Psoas muscle (tissue), 7 donors: ENCODE measurements at regions not wholly inside any gene's neighbourhood (a gene's known extent, or its start where the extent isn't known, plus 50 kb on each side); places are given as distances from the start of the nearest gene placed in this dataset.
A peak's percentile ranks its signal among the peaks of the same experiment; 100 is the strongest.

Experiments
- ATAC-seq, 4 donors: fragments of 200-7000 bp; cut with Tn5 transposase; one replicate each; pipeline ENCODE4 v1.9.1; 2020; ENCODE audit warnings: moderate library complexity in 3 of 4, mild to moderate bottlenecking in 2 of 4
- DNase-seq, 2 donors: peaks; one replicate each; pipeline ENCODE4 v3.0.0-alpha.2; 2020
- H3K27ac ChIP-seq: fragments of 200-600 bp; one replicate; pipeline ENCODE4 v1.8.0; 2022
- H3K27me3 ChIP-seq, 3 donors: fragments of 200-600 bp in 1 of 3; one replicate each; pipeline versions ENCODE4 v1.6.1 to v1.8.0; 2013 to 2022; ENCODE audit warnings: low read length in 2 of 3, mild to moderate bottlenecking in 2 of 3, moderate library complexity in 1 of 3; ENCODE audit not compliant: insufficient read depth in 3 of 3
- H3K36me3 ChIP-seq, 2 donors: fragments of 200-600 bp in 1 of 2; one replicate each; pipeline versions ENCODE4 v1.6.1 to v1.8.0; 2013 to 2022; ENCODE audit warnings: low read depth in 1 of 2, mild to moderate bottlenecking in 1 of 2, moderate library complexity in 1 of 2; ENCODE audit not compliant: insufficient read depth in 1 of 2
- H3K4me1 ChIP-seq: fragments of 200-600 bp; one replicate; pipeline ENCODE4 v1.8.0; 2022
- H3K4me3 ChIP-seq: fragments of 200-600 bp; one replicate; pipeline ENCODE4 v1.8.0; 2022; ENCODE audit warnings: mild to moderate bottlenecking
- H3K9me3 ChIP-seq: fragments of 200-600 bp; one replicate; pipeline ENCODE4 v1.8.0; 2022
- CTCF ChIP-seq: fragments of 200-600 bp; IDR thresholded peaks from one replicate; pipeline ENCODE4 v1.8.0; 2022; ENCODE audit warnings: antibody characterized with exemption
- WGBS, 3 donors: extraction: QIAGEN DNeasy Blood & Tissue Kit; methylation state at CpG; one replicate each; pipeline versions ENCODE4 v1.1.6 to v1.1.7; 2013; 5-methylcytosine and 5-hydroxymethylcytosine counted together
- intact Hi-C, 2 donors: fragments of 100-400 bp; cut with DNase I; formaldehyde crosslinking; loops; one replicate each; pipeline versions ENCODE4 v1.11.0 to v1.14.2; 2022
- donor health status: healthy with polysubstance abuse.
- donor health status: DM: no; HTN: no; CAD: no; lungs with moderate emphysema.
- donor health status: Bipolar disorder and iron deficiency.
- donor health status: healthy.
- donor health status: DM: yes; HTN: yes; CAD: no.
- donor health status: DM: no; HTN: no; CAD: no.
- donor health status: DM: yes; HTN: yes; CAD: no.

GRCh38 chr11:26859416-26859815 is 134.5 kb upstream of the FIBIN start:
- H3K4me3 ChIP-seq: no peak overlapping the region
- H3K4me1 ChIP-seq: no peaks in the 10 kb centered on the region
- TF ChIP-seq CTCF: no peak
- DNase-seq (no peak), ATAC-seq (no peak)
- H3K27me3 ChIP-seq: no peaks in the 10 kb centered on the region
- H3K9me3 ChIP-seq: no peaks in the 10 kb centered on the region
- no peak overlapping the region for H3K27ac ChIP-seq
- 75% methylated on average over 3 of the region's 3 CpGs for WGBS, 3 donors
- H3K36me3 ChIP-seq: no peaks in the 10 kb centered on the region
- intact Hi-C loops: no loop called here

- no peak for TF ChIP-seq CTCF
- ATAC-seq (no peak), DNase-seq (no peak)
- Histone ChIP-seq H3K27ac (no peak overlapping the region), H3K36me3 (no peaks in the 10 kb centered on the region), H3K4me3 (no peak overlapping the region), H3K27me3 (no peaks in the 10 kb centered on the region), H3K9me3 (no peaks in the 10 kb centered on the region), H3K4me1 (no peaks in the 10 kb centered on the region)
- 76 to 79% (median 76%) methylated on average over 7 of the region's 7 CpGs for WGBS, 3 donors
- intact Hi-C loops: no loop called here
Observed at GRCh38 chr11:26860091-26860780, 133.7 kb upstream of the FIBIN start.

GRCh38 chr11:26860895-26861294 is 133.0 kb upstream of the FIBIN start:
- H3K27me3 ChIP-seq: no peaks in the 10 kb centered on the region
- 79 to 93% (median 88%) methylated on average over 1 of the region's 1 CpG for WGBS, 3 donors
- no peak for TF ChIP-seq CTCF
- H3K9me3 ChIP-seq: no peaks in the 10 kb centered on the region
- intact Hi-C loops: no loop called here
- no peaks in the 10 kb centered on the region for H3K36me3 ChIP-seq
- no peaks in the 10 kb centered on the region for H3K4me1 ChIP-seq
- H3K4me3 ChIP-seq: no peak overlapping the region
- DNase-seq: no peak
- no peak for ATAC-seq
- no peak overlapping the region for H3K27ac ChIP-seq

- no peak overlapping the region for H3K4me3 ChIP-seq
- no peak for TF ChIP-seq CTCF
- H3K4me1 ChIP-seq: no peaks in the 10 kb centered on the region
- H3K36me3 ChIP-seq: no peaks in the 10 kb centered on the region
- ATAC-seq (peak in 1 of 4 donors; percentile 59), DNase-seq (no peak)
- no peaks in the 10 kb centered on the region for H3K27me3 ChIP-seq
- H3K9me3 ChIP-seq: no peaks in the 10 kb centered on the region
- intact Hi-C loops: no loop called here
- no peak overlapping the region for H3K27ac ChIP-seq
Observed at GRCh38 chr11:26862801-26863200, 131.1 kb upstream of the FIBIN start.

- intact Hi-C loops: no loop called here
- WGBS, 3 donors: 74 to 82% (median 76%) methylated on average over 2 of the region's 2 CpGs
Observed at GRCh38 chr11:26865703-26866102, 128.2 kb upstream of the FIBIN start.

More at GRCh38 chr11:26865703-26866102, 128.2 kb upstream of the FIBIN start:
- TF ChIP-seq CTCF: no peak
- Histone ChIP-seq H3K4me3 (no peak overlapping the region), H3K4me1 (no peaks in the 10 kb centered on the region), H3K27ac (no peak overlapping the region), H3K27me3 (no peaks in the 10 kb centered on the region), H3K36me3 (no peaks in the 10 kb centered on the region), H3K9me3 (peaks cover 3% of the 10 kb centered on the region)
- ATAC-seq (no peak), DNase-seq (no peak)
